NCI-H524 (cell line): ENCODE measurements at regions not wholly inside any gene's neighbourhood (a gene's known extent, or its start where the extent isn't known, plus 50 kb on each side); places are given as distances from the start of the nearest gene placed in this dataset.
A peak's percentile ranks its signal among the peaks of the same experiment; 100 is the strongest.
"Not testable (repeated sequence)": the region's sequence is repeated elsewhere in the genome, so short reads cannot be mapped to it uniquely, and the experiment has no call there.

Experiments
- DNase-seq, 2 experiments: peaks; one replicate each; lab custom pipeline; 2025; lab: John Stamatoyannopoulos, UW

- DNase-seq, result no peak
Observed at GRCh38 chr9:589723-590122, 251.8 kb upstream of the DMRT1 start.

GRCh38 chr9:591292-591691, 250.2 kb upstream of the DMRT1 start:
- no peak for DNase-seq

- no peak for DNase-seq
Observed at GRCh38 chr9:592225-592624, 249.3 kb upstream of the DMRT1 start.

GRCh38 chr9:592733-593132, 248.8 kb upstream of the DMRT1 start:
- DNase-seq, result no peak

- no peak for DNase-seq
Observed at GRCh38 chr9:593809-594208, 247.7 kb upstream of the DMRT1 start.

GRCh38 chr9:596703-597102, 244.8 kb upstream of the DMRT1 start:
- DNase-seq, result no peak

- DNase-seq, result no peak
Observed at GRCh38 chr9:600006-600405, 241.5 kb upstream of the DMRT1 start.

GRCh38 chr9:602716-603115, 238.8 kb upstream of the DMRT1 start:
- no peak for DNase-seq

GRCh38 chr9:603126-603525, 238.4 kb upstream of the DMRT1 start:
- DNase-seq, result no peak

- no peak for DNase-seq
Observed at GRCh38 chr9:607417-607816, 234.1 kb upstream of the DMRT1 start.

- peak; percentile 49 to 76 for DNase-seq
Observed at GRCh38 chr9:613771-614347, 227.6 kb upstream of the DMRT1 start.

GRCh38 chr9:614431-614830, 227.1 kb upstream of the DMRT1 start:
- no peak for DNase-seq

GRCh38 chr9:615756-616155, 225.7 kb upstream of the DMRT1 start:
- peak; percentile 4 to 61 for DNase-seq

- no peak for DNase-seq
Observed at GRCh38 chr9:616694-617093, 224.8 kb upstream of the DMRT1 start.

GRCh38 chr9:617445-618085, 223.9 kb upstream of the DMRT1 start:
- no peak for DNase-seq

- no peak for DNase-seq
Observed at GRCh38 chr9:618478-618877, 223.0 kb upstream of the DMRT1 start.

GRCh38 chr9:621201-621855, 220.2 kb upstream of the DMRT1 start:
- DNase-seq, result no peak

GRCh38 chr9:624935-625500, 216.5 kb upstream of the DMRT1 start:
- no peak for DNase-seq

GRCh38 chr9:625613-626012, 215.9 kb upstream of the DMRT1 start:
- DNase-seq, result no peak

- DNase-seq, result not testable (repeated sequence)
Observed at GRCh38 chr9:626114-626513, 215.4 kb upstream of the DMRT1 start.

GRCh38 chr9:626596-626995, 214.9 kb upstream of the DMRT1 start:
- no peak for DNase-seq

GRCh38 chr9:627336-627970, 214.0 kb upstream of the DMRT1 start:
- no peak for DNase-seq

GRCh38 chr9:629146-629545, 212.4 kb upstream of the DMRT1 start:
- no peak for DNase-seq
